Activated naive CD4-positive, alpha-beta T cell treated with anti-CD3 and anti-CD28 coated beads, Interleukin-2, amount 10 ng/mL, durations not matched to agents 7 days and 5 days (primary cell): ENCODE measurements at regions not wholly inside any gene's neighbourhood (a gene's known extent, or its start where the extent isn't known, plus 50 kb on each side); places are given as distances from the start of the nearest gene placed in this dataset.

Experiments used
- CTCF ChIA-PET: fragments of 350-600 bp; sonication (Branson Sonifier 250); formaldehyde crosslinking; loops from one replicate; lab custom pipeline; 2021; ENCODE audit warnings: antibody characterized with exemption; lab: Charles Lee
- DNase-seq: peaks from one replicate; pipeline ENCODE4 v3.0.0-alpha.2; 2020
- H3K27ac Mint-ChIP-seq: one replicate; pipeline ENCODE4 v1.8.0; 2021; ENCODE audit warnings: mild to moderate bottlenecking, moderate library complexity, mixed read lengths
- H3K27me3 Mint-ChIP-seq: one replicate; pipeline ENCODE4 v1.8.0; 2021; ENCODE audit warnings: mild to moderate bottlenecking, mixed read lengths
- H3K36me3 Mint-ChIP-seq: one replicate; pipeline ENCODE4 v1.8.0; 2021; ENCODE audit warnings: mixed read lengths
- H3K4me1 Mint-ChIP-seq: one replicate; pipeline ENCODE4 v1.8.0; 2021; ENCODE audit warnings: mixed read lengths
- H3K4me3 Mint-ChIP-seq: one replicate; pipeline ENCODE4 v1.8.0; 2021; ENCODE audit warnings: mild to moderate bottlenecking, moderate library complexity, mixed read lengths
- H3K9me3 Mint-ChIP-seq: one replicate; pipeline ENCODE4 v1.8.0; 2021; ENCODE audit warnings: mixed read lengths

GRCh38 chr12:12015073-12015685 is 55.6 kb upstream of the BCL2L14 start:
- Mint-ChIP-seq H3K4me3 (no peak overlapping the region), H3K27ac (no peak overlapping the region), H3K36me3 (peaks cover 15% of the 10 kb centered on the region), H3K4me1 (peaks cover 71% of the 10 kb centered on the region), H3K9me3 (no peaks in the 10 kb centered on the region), H3K27me3 (peaks cover 12% of the 10 kb centered on the region)
- DNase-seq: no peak
- CTCF ChIA-PET: no interaction called here

DNA sequence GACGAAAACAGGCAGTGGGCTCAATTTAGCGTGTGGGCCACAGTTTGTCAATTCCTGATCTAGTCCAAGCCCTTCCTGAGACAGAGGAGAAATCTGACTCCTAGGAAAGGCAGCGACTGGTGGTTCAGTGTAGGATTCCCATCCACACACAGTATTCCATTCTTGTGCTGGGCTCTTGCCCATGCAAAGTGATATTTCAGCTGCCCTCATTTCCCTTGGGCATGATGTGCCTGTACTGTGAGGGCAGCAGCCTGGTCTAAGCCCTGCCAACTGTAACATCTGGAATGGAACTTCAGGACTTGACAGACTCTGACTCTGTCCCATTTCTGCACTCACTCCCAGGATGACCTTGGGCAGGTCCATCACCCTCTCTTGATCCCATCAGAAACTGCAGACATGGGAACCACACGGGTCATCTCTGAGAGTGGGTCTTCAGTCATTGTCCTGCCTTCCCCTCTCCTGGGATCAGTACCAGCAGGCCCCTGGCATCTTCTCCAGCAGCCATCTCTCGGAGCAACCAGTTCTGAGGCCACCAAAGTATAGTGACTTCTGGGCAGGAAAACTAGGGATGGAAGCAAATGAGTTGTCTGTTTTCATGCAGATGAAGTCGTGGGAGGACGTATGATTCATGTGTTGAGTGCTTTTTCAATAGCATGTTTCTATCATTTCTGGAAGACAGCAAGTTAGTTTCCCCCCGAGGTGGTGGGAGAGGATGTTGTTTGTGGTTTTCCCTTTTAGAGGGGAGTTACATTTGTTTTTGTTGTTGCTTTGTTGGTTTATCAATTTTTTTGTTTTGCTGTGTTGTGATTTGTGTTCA is 54.2 kb upstream of the BCL2L14 start:
- Mint-ChIP-seq H3K9me3 (no peaks in the 10 kb centered on the region), H3K27ac (peak overlapping the region; percentile 42), H3K36me3 (peaks cover 15% of the 10 kb centered on the region), H3K4me1 (peaks cover 58% of the 10 kb centered on the region), H3K27me3 (peaks cover 12% of the 10 kb centered on the region), H3K4me3 (no peak overlapping the region)
- no peak for DNase-seq
- CTCF ChIA-PET: no interaction called here

- H3K4me1 Mint-ChIP-seq: peaks cover 55% of the 10 kb centered on the region
- H3K4me3 Mint-ChIP-seq: no peak overlapping the region
- H3K9me3 Mint-ChIP-seq: no peaks in the 10 kb centered on the region
- DNase-seq: no peak
- CTCF ChIA-PET: no interaction called here
- H3K27me3 Mint-ChIP-seq: peaks cover 12% of the 10 kb centered on the region
- peaks cover 15% of the 10 kb centered on the region for H3K36me3 Mint-ChIP-seq
- H3K27ac Mint-ChIP-seq: peak overlapping the region; percentile 2
Observed at GRCh38 chr12:12017135-12017581, 53.6 kb upstream of the BCL2L14 start.

DNA sequence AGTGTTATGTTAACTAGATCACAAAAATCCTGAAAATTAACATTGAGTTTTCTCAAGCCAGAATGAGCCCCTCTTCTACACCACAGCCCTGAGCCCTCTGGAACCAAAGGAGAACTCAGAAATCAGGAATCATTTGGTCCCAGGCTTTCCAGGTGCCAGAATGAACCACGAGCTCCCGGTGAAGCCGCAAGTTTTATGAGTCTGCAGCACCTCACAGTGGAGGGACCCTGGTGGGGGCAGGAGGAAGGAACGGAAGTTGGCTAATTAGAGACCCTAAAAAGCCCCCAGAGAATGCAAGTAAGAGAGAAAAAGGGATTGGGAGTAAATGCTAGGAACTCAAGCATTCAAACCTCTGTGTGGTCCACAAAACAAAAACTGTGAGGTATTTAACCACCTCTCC is 52.9 kb upstream of the BCL2L14 start:
- Mint-ChIP-seq H3K27me3 (peaks cover 17% of the 10 kb centered on the region), H3K4me1 (peaks cover 54% of the 10 kb centered on the region), H3K36me3 (peaks cover 13% of the 10 kb centered on the region), H3K4me3 (no peak overlapping the region), H3K9me3 (no peaks in the 10 kb centered on the region), H3K27ac (no peak overlapping the region)
- CTCF ChIA-PET: interaction anchor here (1.4 kb wide), 1 partner anchor 8 kb away, joined by 5 read pairs; no protein-coding TSS in a partner anchor
- DNase-seq: no peak

GRCh38 chr12:12018454-12018853 is 52.3 kb upstream of the BCL2L14 start:
- Mint-ChIP-seq H3K27ac (no peak overlapping the region), H3K4me1 (peaks cover 54% of the 10 kb centered on the region), H3K27me3 (peaks cover 18% of the 10 kb centered on the region), H3K36me3 (peaks cover 10% of the 10 kb centered on the region), H3K9me3 (no peaks in the 10 kb centered on the region), H3K4me3 (no peak overlapping the region)
- CTCF ChIA-PET: interaction anchor here (1.4 kb wide), 1 partner anchor 9 kb away, joined by 5 read pairs; no protein-coding TSS in a partner anchor
- DNase-seq: no peak

GRCh38 chr12:12019881-12020280 is 50.9 kb upstream of the BCL2L14 start:
- peaks cover 55% of the 10 kb centered on the region for H3K4me1 Mint-ChIP-seq
- CTCF ChIA-PET: no interaction called here
- no peaks in the 10 kb centered on the region for H3K9me3 Mint-ChIP-seq
- H3K27me3 Mint-ChIP-seq: peaks cover 15% of the 10 kb centered on the region
- peaks cover 4% of the 10 kb centered on the region for H3K36me3 Mint-ChIP-seq
- H3K27ac Mint-ChIP-seq: no peak overlapping the region
- DNase-seq: no peak
- no peak overlapping the region for H3K4me3 Mint-ChIP-seq

- DNase-seq: no peak
- no peak overlapping the region for H3K27ac Mint-ChIP-seq
- H3K36me3 Mint-ChIP-seq: peaks cover 6% of the 10 kb centered on the region
- no peak overlapping the region for H3K4me3 Mint-ChIP-seq
- CTCF ChIA-PET: no interaction called here
- H3K27me3 Mint-ChIP-seq: peaks cover 14% of the 10 kb centered on the region
- peaks cover 55% of the 10 kb centered on the region for H3K4me1 Mint-ChIP-seq
- peaks cover under 1% of the 10 kb centered on the region for H3K9me3 Mint-ChIP-seq
Observed at GRCh38 chr12:12020762-12021161, 50.0 kb upstream of the BCL2L14 start.
